IMR-90 (cell line): ENCODE measurements at regions not wholly inside any gene's neighbourhood (a gene's known extent, or its start where the extent isn't known, plus 50 kb on each side); places are given as distances from the start of the nearest gene placed in this dataset.

Experiments
- ATAC-seq: fragments of 200-7000 bp; cut with Tn5 transposase; 2 replicates; pipeline ENCODE4 v1.9.1; 2020; ENCODE audit warnings: low read depth, mild to moderate bottlenecking, moderate library complexity
- BruUV-seq: library from RNA; stranded (reverse); fragments of 400-500 nt; replicated peaks from 2 replicates; lab custom pipeline; 2021; lab: Mats Ljungman, UMichigan
- CTCF ChIA-PET: fragments of 300-600 bp; formaldehyde crosslinking; extraction: SDS; loops from one replicate; lab custom pipeline; 2021; ENCODE audit warnings: antibody characterized with exemption; lab: Yijun Ruan, JAX
- POLR2A ChIA-PET: fragments of 300-600 bp; sonication (Branson Sonifier 250); formaldehyde crosslinking; loops from one replicate; lab custom pipeline; 2022; ENCODE audit warnings: antibody characterized with exemption; ENCODE audit not compliant: unreplicated experiment; lab: Charles Lee
- DNase-seq: peaks from one replicate; pipeline ENCODE4 v3.0.0; 2013
- H2AFZ ChIP-seq: replicated peaks from 2 replicates; pipeline ENCODE3; 2013; ENCODE audit warnings: low read length, mild to moderate bottlenecking; ENCODE audit not compliant: poor library complexity
- H2AK5ac ChIP-seq: 2 replicates; pipeline ENCODE4 v1.6.1; 2013; ENCODE audit warnings: low read depth, low read length, inconsistent platforms
- H2AK9ac ChIP-seq: replicated peaks from 2 replicates; pipeline ENCODE3; 2013; ENCODE audit warnings: mild to moderate bottlenecking, low read depth, low read length, moderate library complexity; ENCODE audit not compliant: poor library complexity
- H2BK120ac ChIP-seq: 2 replicates; pipeline ENCODE4 v1.6.1; 2013; ENCODE audit warnings: low read depth, low read length, inconsistent platforms
- H2BK15ac ChIP-seq: 3 replicates; pipeline ENCODE4 v1.6.1; 2013; ENCODE audit warnings: low read depth, low read length, inconsistent platforms
- H2BK20ac ChIP-seq: 2 replicates; pipeline ENCODE4 v1.6.1; 2013; ENCODE audit warnings: low read depth, mild to moderate bottlenecking, inconsistent platforms, low read length, moderate library complexity
- H2BK5ac ChIP-seq: 2 replicates; pipeline ENCODE4 v1.6.1; 2013; ENCODE audit warnings: mild to moderate bottlenecking, low read depth, low read length, inconsistent platforms; ENCODE audit not compliant: poor library complexity, severe bottlenecking
- H3K14ac ChIP-seq: replicated peaks from 2 replicates; pipeline ENCODE4 v1.6.1; 2013; ENCODE audit warnings: low read depth, low read length, inconsistent platforms
- H3K18ac ChIP-seq: 2 replicates; pipeline ENCODE4 v1.6.1; 2013; ENCODE audit warnings: low read depth, low read length, control low read depth
- H3K23ac ChIP-seq: 2 replicates; pipeline ENCODE4 v1.6.1; 2013; ENCODE audit warnings: low read depth, low read length, inconsistent platforms
- H3K27ac ChIP-seq: 2 replicates; pipeline ENCODE4 v1.5.1; 2013; ENCODE audit warnings: mild to moderate bottlenecking, control low read depth, low read length; ENCODE audit not compliant: insufficient read depth
- H3K27me3 ChIP-seq: 2 replicates; pipeline ENCODE4 v1.6.1; 2013; ENCODE audit warnings: low read length; ENCODE audit not compliant: control insufficient read depth, insufficient read depth
- H3K36me3 ChIP-seq: 2 replicates; pipeline ENCODE4 v1.6.1; 2013; ENCODE audit warnings: low read length, mixed read lengths; ENCODE audit not compliant: control insufficient read depth, insufficient read depth
- H3K4ac ChIP-seq: 2 replicates; pipeline ENCODE4 v1.6.1; 2013; ENCODE audit warnings: low read depth, low read length, inconsistent platforms
- H3K4me1 ChIP-seq: 2 replicates; pipeline ENCODE4 v1.6.1; 2013; ENCODE audit warnings: low read length, mixed read lengths; ENCODE audit not compliant: control insufficient read depth, insufficient read depth
- H3K4me2 ChIP-seq: 2 replicates; pipeline ENCODE4 v1.6.1; 2013; ENCODE audit warnings: low read depth, mild to moderate bottlenecking, control low read depth, low read length, moderate library complexity
- H3K4me3 ChIP-seq: 2 replicates; pipeline ENCODE4 v1.5.1; 2013; ENCODE audit warnings: low read depth, mild to moderate bottlenecking, control low read depth, low read length, moderate library complexity; ENCODE audit not compliant: insufficient read depth
- H3K56ac ChIP-seq: 2 replicates; pipeline ENCODE4 v1.6.1; 2013; ENCODE audit warnings: low read length, inconsistent platforms; ENCODE audit not compliant: insufficient read depth; ENCODE audit errors: extremely low read depth
- H3K79me1 ChIP-seq, 2 experiments: 2 replicates each; pipeline ENCODE4 v1.6.1; 2013; ENCODE audit warnings: low read length in 2 of 2, inconsistent platforms in 1 of 2, low read depth in 1 of 2
- H3K9ac ChIP-seq: 2 replicates; pipeline ENCODE4 v1.6.1; 2013; ENCODE audit warnings: low read depth, low read length, control low read depth
- H3K9me1 ChIP-seq: 2 replicates; pipeline ENCODE4 v1.6.1; 2013; ENCODE audit warnings: low read length, inconsistent platforms; ENCODE audit not compliant: insufficient read depth
- H3K9me3 ChIP-seq: 2 replicates; pipeline ENCODE4 v1.6.1; 2013; ENCODE audit warnings: low read length; ENCODE audit not compliant: control insufficient read depth, insufficient read depth
- H4K20me1 ChIP-seq: 2 replicates; pipeline ENCODE4 v1.6.1; 2013; ENCODE audit warnings: low read length, inconsistent platforms; ENCODE audit not compliant: insufficient read depth
- H4K5ac ChIP-seq: 2 replicates; pipeline ENCODE4 v1.6.1; 2013; ENCODE audit warnings: mild to moderate bottlenecking, low read depth, low read length, control low read depth
- H4K8ac ChIP-seq, 2 experiments: 2 replicates each; pipeline ENCODE4 v1.6.1; 2013; ENCODE audit warnings: low read depth in 2 of 2, low read length in 2 of 2, control low read depth in 1 of 2, inconsistent platforms in 1 of 2
- H4K91ac ChIP-seq: 2 replicates; pipeline ENCODE4 v1.6.1; 2013; ENCODE audit warnings: low read depth, low read length, inconsistent platforms; ENCODE audit not compliant: insufficient read depth
- CEBPB ChIP-seq: IDR thresholded peaks from 2 replicates; pipeline ENCODE4 v1.6.1; 2012; ENCODE audit warnings: low read depth, low read length, improper control_type of control experiment
- FOS ChIP-seq: fragments of 150-350 bp; IDR thresholded peaks from 2 replicates; pipeline ENCODE4 v1.6.1; 2016; ENCODE audit warnings: low read depth, low read length
- NFE2L2 ChIP-seq: fragments of 150-350 bp; IDR thresholded peaks from 2 replicates; pipeline ENCODE4 v1.6.1; 2016; ENCODE audit warnings: low read depth, mild to moderate bottlenecking, low read length
- RAD21 ChIP-seq: IDR thresholded peaks from 2 replicates; pipeline ENCODE4 v1.6.1; 2012; ENCODE audit warnings: low read length, improper control_type of control experiment
- WGBS, 2 experiments: methylation state at CpG; one replicate each; pipeline versions ENCODE4 v1.1.5 to v1.1.7; 2013; ENCODE audit warnings: missing lambda C conversion rate in 2 of 2; ENCODE audit not compliant: insufficient read length in 1 of 2; ENCODE audit errors: extremely low coverage in 2 of 2; 5-methylcytosine and 5-hydroxymethylcytosine counted together
- dilution Hi-C: fragments of 300-500 bp; cut with HindIII; formaldehyde crosslinking; loops from one replicate; pipeline ENCODE4 v1.14.3; 2018; ENCODE audit warnings: low sequenced_read_pairs; ENCODE audit not compliant: unreplicated experiment
- in situ Hi-C: fragments of 300-500 bp; cut with MboI; formaldehyde crosslinking; loops from 3 replicates; pipeline ENCODE4 v1.14.3; 2019; ENCODE audit warnings: low sequenced_read_pairs, inconsistent platforms, mixed read lengths
- intact Hi-C: fragments of 100-400 bp; cut with micrococcal nuclease; formaldehyde crosslinking; loops from 2 replicates; pipeline ENCODE4 v1.10.0; 2022

DNA sequence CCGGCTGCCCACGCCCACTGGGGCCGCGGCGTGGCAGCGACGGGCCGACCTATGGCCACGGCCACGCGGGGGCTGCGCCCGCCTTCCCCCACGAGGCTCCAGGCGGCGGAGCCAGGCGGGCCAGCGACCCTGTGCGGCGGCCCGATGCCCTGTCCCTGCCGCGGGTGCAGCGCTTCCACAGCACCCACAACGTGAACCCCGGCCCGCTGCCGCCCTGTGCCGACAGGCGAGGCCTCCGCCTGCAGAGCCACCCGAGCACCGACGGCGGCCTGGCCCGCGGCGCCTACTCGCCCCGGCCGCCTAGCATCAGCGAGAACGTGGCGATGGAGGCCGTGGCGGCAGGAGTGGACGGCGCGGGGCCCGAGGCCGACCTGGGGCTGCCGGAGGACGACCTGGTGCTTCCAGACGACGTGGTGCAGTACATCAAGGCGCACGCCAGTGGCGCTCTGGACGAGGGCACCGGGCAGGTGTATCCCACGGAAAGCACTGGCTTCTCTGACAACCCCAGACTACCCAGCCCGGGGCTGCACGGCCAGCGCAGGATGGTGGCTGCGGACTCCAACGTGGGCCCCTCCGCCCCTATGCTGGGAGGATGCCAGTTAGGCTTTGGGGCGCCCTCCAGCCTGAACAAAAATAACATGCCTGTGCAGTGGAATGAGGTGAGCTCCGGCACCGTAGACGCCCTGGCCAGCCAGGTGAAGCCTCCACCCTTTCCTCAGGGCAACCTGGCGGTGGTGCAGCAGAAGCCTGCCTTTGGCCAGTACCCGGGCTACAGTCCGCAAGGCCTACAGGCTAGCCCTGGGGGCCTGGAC lies 253.2 kb downstream of the GLI2 start:
- Histone ChIP-seq H4K20me1 (peaks cover 3% of the 10 kb centered on the region), H2BK20ac (no peak overlapping the region), H2AFZ (no peak overlapping the region), H3K4me1 (0 out of 2 replicates have a peak, but pooled peaks cover 2% of the 10 kb centered on the region), H3K27ac (no peak overlapping the region), H4K5ac (no peak overlapping the region), H2AK9ac (no peak overlapping the region), H3K4me3 (no peak overlapping the region), H3K23ac (no peak overlapping the region), H3K9me1 (peaks cover 21% of the 10 kb centered on the region), H3K79me1 (peaks cover 6 to 27% of the 10 kb centered on the region in 2 experiments), H3K9me3 (no peaks in the 10 kb centered on the region), H3K36me3 (peaks cover 79% of the 10 kb centered on the region), H3K9ac (no peak overlapping the region), H3K14ac (no peak overlapping the region), H3K4ac (no peak overlapping the region), H4K91ac (no peak overlapping the region), H3K18ac (no peak overlapping the region), H3K27me3 (no peaks in the 10 kb centered on the region), H2BK120ac (no peak overlapping the region), H2AK5ac (no peak overlapping the region), H3K4me2 (no peak overlapping the region), H3K56ac (no peak overlapping the region), H4K8ac (no peak overlapping the region), H2BK15ac (no peak overlapping the region), H2BK5ac (no peak overlapping the region)
- 98% methylated on average over 53 of the region's 74 CpGs; no CpG with 5 or more reads in 1 of the 2 experiments for WGBS, 2 experiments
- POLR2A ChIA-PET: no interaction called here
- no TSS peak for BruUV-seq
- no peak for ATAC-seq
- in situ Hi-C loops (no loop called here), dilution Hi-C loops (no loop called here), intact Hi-C loops (no loop called here)
- CTCF ChIA-PET: no interaction called here
- no peak for TF ChIP-seq FOS
- TF ChIP-seq RAD21: no peak
- no peak for TF ChIP-seq CEBPB
- TF ChIP-seq NFE2L2: no peak
- DNase-seq: no peak
